DOHH2 (cell line): ENCODE measurements at regions not wholly inside any gene's neighbourhood (a gene's known extent, or its start where the extent isn't known, plus 50 kb on each side); places are given as distances from the start of the nearest gene placed in this dataset.

Experiments used
- H3F3A ChIP-seq: fragments of 200-600 bp; sonication (generic), shearing (Covaris generic); 2 replicates; pipeline ENCODE4 v1.6.0; 2016; ENCODE audit warnings: antibody characterized with exemption, mild to moderate bottlenecking; ENCODE audit not compliant: control insufficient read depth, insufficient read depth
- H3K27ac ChIP-seq: fragments of 200-600 bp; sonication (generic); 2 replicates; pipeline ENCODE4 v1.5.1; 2014; ENCODE audit warnings: low read depth, mild to moderate bottlenecking, low read length, moderate library complexity
- H3K27me3 ChIP-seq: fragments of 200-600 bp; sonication (generic); 2 replicates; pipeline ENCODE4 v1.6.1; 2014; ENCODE audit warnings: mild to moderate bottlenecking, low read length, mixed read lengths; ENCODE audit not compliant: control insufficient read depth
- H3K36me3 ChIP-seq: fragments of 200-600 bp; sonication (generic); 2 replicates; pipeline ENCODE4 v1.6.1; 2014; ENCODE audit warnings: mild to moderate bottlenecking, low read length, moderate library complexity, mixed read lengths; ENCODE audit not compliant: control insufficient read depth
- H3K4me1 ChIP-seq: fragments of 200-600 bp; sonication (generic); 2 replicates; pipeline ENCODE4 v1.6.1; 2014; ENCODE audit warnings: mild to moderate bottlenecking, low read length, mixed read lengths; ENCODE audit not compliant: control insufficient read depth
- H3K4me2 ChIP-seq: fragments of 200-600 bp; sonication (generic); 2 replicates; pipeline ENCODE4 v1.6.0; 2014; ENCODE audit warnings: mild to moderate bottlenecking, low read length, moderate library complexity
- H3K4me3 ChIP-seq: fragments of 200-600 bp; sonication (generic); 2 replicates; pipeline ENCODE4 v1.5.1; 2014; ENCODE audit warnings: mild to moderate bottlenecking, low read length, mixed read lengths
- H3K79me2 ChIP-seq: fragments of 200-600 bp; sonication (generic); 2 replicates; pipeline ENCODE4 v1.6.1; 2014; ENCODE audit warnings: mild to moderate bottlenecking, low read length, mixed read lengths; ENCODE audit not compliant: control insufficient read depth
- H3K9me2 ChIP-seq: fragments of 200-600 bp; sonication (generic); replicated peaks from 2 replicates; pipeline ENCODE4 v1.6.1; 2014; ENCODE audit warnings: mild to moderate bottlenecking, low read length, mixed read lengths; ENCODE audit not compliant: control insufficient read depth
- H3K9me3 ChIP-seq: fragments of 200-600 bp; sonication (generic); 2 replicates; pipeline ENCODE4 v1.6.1; 2014; ENCODE audit warnings: antibody characterized with exemption, low read length, mixed read lengths; ENCODE audit not compliant: control insufficient read depth, insufficient read depth
- H4K20me1 ChIP-seq: fragments of 200-600 bp; sonication (generic); 2 replicates; pipeline ENCODE4 v1.6.0; 2014; ENCODE audit warnings: low read depth, mild to moderate bottlenecking, antibody characterized with exemption, low read length, moderate library complexity; ENCODE audit not compliant: control insufficient read depth, insufficient read depth
- EZH2phosphoT487 ChIP-seq: fragments of 200-600 bp; sonication (generic); IDR thresholded peaks from 2 replicates; pipeline ENCODE4 v1.6.1; 2017; ENCODE audit warnings: borderline replicate concordance, mild to moderate bottlenecking, antibody characterized with exemption, low read length, moderate library complexity, mixed read lengths
- TF ChIP-seq, protein P1 (sequence below): fragments of 200-600 bp; sonication (generic); IDR thresholded peaks from one replicate; pipeline ENCODE4 v1.5.1; 2014; ENCODE audit warnings: antibody characterized with exemption, mild to moderate bottlenecking, low read depth, low read length; ENCODE audit not compliant: poor library complexity, severe bottlenecking

DNA sequence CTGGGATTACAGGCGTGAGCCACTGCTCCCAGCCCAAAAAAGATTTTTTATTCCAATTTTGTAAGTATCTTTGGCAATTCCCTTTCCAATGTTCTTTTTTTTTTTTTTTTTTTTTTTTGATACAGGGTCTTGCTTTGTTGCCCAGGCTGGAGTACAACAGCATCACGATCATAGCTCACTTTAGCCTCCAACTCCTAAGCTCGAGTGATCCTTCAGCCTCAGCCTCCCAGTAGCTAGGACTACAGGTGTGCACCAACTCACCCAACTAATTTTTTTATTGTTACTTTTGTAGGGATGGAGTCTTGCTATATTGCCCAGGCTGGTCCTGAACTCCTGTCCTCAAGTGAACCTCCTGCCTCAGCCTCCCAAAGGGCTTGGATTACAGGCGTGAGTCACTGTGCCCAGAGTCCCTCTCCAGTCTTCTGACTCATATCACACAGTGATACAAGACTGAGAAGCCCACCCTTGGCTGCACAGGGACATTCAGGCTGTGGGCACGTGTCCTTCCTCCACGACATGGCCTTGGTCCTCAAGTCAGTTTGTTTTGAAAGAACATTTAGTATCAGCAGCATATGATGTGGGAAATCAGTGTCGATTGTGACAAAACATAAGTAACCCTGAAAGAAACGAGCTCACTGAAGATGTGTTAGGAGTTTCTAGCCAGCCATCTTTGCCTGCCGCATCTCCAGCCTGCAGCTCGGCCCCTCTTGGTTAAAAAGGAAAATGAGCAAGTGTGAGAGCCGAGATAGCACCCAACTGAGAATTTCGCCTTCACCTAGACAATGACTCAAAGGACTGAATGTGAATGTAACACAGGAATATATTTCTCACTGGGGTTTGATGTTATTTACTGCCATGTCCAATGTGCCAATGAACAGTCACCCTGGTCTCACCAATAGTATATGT is 175.5 kb downstream of the MN1 start:
- TF ChIP-seq EZH2phosphoT487, result no peak
- TF ChIP-seq, protein P1, sequence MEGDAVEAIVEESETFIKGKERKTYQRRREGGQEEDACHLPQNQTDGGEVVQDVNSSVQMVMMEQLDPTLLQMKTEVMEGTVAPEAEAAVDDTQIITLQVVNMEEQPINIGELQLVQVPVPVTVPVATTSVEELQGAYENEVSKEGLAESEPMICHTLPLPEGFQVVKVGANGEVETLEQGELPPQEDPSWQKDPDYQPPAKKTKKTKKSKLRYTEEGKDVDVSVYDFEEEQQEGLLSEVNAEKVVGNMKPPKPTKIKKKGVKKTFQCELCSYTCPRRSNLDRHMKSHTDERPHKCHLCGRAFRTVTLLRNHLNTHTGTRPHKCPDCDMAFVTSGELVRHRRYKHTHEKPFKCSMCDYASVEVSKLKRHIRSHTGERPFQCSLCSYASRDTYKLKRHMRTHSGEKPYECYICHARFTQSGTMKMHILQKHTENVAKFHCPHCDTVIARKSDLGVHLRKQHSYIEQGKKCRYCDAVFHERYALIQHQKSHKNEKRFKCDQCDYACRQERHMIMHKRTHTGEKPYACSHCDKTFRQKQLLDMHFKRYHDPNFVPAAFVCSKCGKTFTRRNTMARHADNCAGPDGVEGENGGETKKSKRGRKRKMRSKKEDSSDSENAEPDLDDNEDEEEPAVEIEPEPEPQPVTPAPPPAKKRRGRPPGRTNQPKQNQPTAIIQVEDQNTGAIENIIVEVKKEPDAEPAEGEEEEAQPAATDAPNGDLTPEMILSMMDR, result no peak
- no peaks in the 10 kb centered on the region for H3K27me3 ChIP-seq
- no peaks in the 10 kb centered on the region for H3K36me3 ChIP-seq
- no peaks in the 10 kb centered on the region for H3K9me3 ChIP-seq
- H3F3A ChIP-seq, result no peaks in the 10 kb centered on the region
- H3K4me2 ChIP-seq, result no peak overlapping the region
- no peaks in the 10 kb centered on the region for H3K4me1 ChIP-seq
- no peak overlapping the region for H3K27ac ChIP-seq
- H4K20me1 ChIP-seq, result no peaks in the 10 kb centered on the region
- H3K9me2 ChIP-seq, result no peaks in the 10 kb centered on the region
- no peak overlapping the region for H3K4me3 ChIP-seq
- no peaks in the 10 kb centered on the region for H3K79me2 ChIP-seq

DNA sequence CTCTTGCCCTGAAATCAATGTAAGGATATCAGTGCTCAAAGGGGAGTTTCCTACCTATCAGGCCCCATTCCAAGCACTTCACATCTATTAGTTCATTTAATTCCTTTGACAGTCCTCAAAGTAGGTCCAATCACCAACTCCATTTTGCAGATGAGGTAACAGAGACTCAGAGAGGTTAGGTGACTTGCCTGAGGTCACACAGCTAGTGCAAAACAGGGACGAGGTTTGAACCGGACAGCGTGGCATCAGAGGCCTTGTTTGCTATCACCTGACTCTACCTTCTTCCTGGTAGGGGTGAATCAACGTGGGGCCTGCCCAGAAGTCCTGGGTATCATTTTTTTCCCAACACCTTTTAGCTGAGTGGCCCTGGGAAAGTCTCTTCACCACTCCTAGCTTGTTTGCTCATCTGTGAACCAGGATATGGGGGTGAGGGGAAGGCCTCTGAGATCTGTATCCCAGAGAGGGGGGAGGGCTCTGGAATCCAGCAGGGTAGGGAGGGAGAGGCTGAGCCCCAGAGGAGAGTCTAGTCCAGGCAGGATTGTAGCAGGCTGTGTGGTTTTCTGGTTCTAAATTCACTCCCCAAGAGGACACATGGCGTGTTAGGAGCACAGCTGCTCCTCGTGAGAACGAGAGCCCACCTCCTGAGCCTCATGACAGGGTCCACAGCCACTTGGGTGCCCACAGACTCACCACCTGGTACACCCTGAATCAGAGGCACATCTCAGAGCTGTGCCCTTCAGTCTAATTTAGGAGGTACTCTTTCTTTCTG is 174.7 kb downstream of the MN1 start:
- no peaks in the 10 kb centered on the region for H3K27me3 ChIP-seq
- TF ChIP-seq, protein P1, result no peak
- no peak for TF ChIP-seq EZH2phosphoT487
- H3K4me3 ChIP-seq, result no peak overlapping the region
- H3K79me2 ChIP-seq, result no peaks in the 10 kb centered on the region
- H3K4me2 ChIP-seq, result no peak overlapping the region
- H3K4me1 ChIP-seq, result no peaks in the 10 kb centered on the region
- H3K9me3 ChIP-seq, result no peaks in the 10 kb centered on the region
- H3K9me2 ChIP-seq, result no peaks in the 10 kb centered on the region
- H3K27ac ChIP-seq, result no peak overlapping the region
- no peaks in the 10 kb centered on the region for H3K36me3 ChIP-seq
- H4K20me1 ChIP-seq, result no peaks in the 10 kb centered on the region
- no peaks in the 10 kb centered on the region for H3F3A ChIP-seq

DNA sequence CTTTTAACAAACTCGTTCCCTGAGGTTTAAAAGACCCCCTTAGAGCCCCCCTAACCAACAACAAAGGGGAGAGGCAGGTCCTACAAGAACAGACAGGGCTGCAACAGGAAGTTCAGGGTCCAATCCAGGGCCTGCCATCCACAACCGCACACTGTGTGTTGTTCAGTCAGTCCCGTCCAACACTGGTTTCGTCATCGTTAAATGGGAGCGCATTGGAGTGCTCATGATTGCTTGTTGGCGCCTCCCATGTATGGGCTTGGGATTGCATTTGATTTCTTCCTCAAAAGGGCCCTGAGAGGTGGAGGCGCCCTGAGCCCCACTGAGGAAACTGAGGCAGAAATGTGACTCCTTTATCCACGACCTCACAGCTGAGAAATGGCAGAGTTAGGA is 174.1 kb downstream of the MN1 start:
- H3F3A ChIP-seq, result no peaks in the 10 kb centered on the region
- no peaks in the 10 kb centered on the region for H3K36me3 ChIP-seq
- no peaks in the 10 kb centered on the region for H3K4me1 ChIP-seq
- H3K27ac ChIP-seq, result no peak overlapping the region
- H3K9me2 ChIP-seq, result no peaks in the 10 kb centered on the region
- TF ChIP-seq, protein P1, result peak; percentile 22
- no peak for TF ChIP-seq EZH2phosphoT487
- no peaks in the 10 kb centered on the region for H3K9me3 ChIP-seq
- H4K20me1 ChIP-seq, result no peaks in the 10 kb centered on the region
- no peak overlapping the region for H3K4me3 ChIP-seq
- no peaks in the 10 kb centered on the region for H3K79me2 ChIP-seq
- H3K27me3 ChIP-seq, result no peaks in the 10 kb centered on the region
- no peak overlapping the region for H3K4me2 ChIP-seq
